ENCODE measurements at regions not wholly inside any gene's neighbourhood (a gene's known extent, or its start where the extent isn't known, plus 50 kb on each side); places are given as distances from the start of the nearest gene placed in this dataset.

DNA sequence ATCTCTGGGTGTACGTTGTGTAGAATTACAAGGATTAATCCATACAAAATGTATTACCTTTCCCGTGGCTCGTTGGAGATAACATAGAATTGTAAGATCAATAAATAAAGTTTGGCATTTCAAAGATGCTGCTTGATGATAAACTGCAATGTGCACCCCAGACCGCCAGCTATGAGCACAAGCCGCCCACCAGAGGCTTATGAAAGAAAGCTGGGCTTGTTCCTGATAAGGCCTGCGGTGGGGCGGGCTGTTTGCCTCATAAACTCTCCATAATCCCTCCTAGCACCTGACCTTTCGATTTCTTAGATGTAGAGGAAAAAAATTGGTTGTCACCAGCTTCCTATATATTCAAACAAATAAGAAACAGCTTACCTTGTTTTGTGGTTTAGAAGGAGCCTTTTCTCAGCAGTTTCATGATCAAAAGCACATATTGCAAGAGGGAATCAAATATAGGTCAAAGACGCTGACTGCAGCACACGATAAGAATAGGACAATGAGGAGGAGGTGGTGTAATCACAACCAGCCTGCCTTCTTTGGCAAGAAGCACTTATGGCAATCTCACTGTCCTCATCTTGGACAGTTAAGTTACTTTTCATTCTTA lies 293.6 kb downstream of the RMST start:
- no peak for TF ChIP-seq POLR2AphosphoS5 (IDR thresholded peaks at IDR 0.05)
- TF ChIP-seq, protein P1, sequence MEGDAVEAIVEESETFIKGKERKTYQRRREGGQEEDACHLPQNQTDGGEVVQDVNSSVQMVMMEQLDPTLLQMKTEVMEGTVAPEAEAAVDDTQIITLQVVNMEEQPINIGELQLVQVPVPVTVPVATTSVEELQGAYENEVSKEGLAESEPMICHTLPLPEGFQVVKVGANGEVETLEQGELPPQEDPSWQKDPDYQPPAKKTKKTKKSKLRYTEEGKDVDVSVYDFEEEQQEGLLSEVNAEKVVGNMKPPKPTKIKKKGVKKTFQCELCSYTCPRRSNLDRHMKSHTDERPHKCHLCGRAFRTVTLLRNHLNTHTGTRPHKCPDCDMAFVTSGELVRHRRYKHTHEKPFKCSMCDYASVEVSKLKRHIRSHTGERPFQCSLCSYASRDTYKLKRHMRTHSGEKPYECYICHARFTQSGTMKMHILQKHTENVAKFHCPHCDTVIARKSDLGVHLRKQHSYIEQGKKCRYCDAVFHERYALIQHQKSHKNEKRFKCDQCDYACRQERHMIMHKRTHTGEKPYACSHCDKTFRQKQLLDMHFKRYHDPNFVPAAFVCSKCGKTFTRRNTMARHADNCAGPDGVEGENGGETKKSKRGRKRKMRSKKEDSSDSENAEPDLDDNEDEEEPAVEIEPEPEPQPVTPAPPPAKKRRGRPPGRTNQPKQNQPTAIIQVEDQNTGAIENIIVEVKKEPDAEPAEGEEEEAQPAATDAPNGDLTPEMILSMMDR (IDR thresholded peaks at IDR 0.05), result no peak
